B cell (primary cell): ENCODE measurements at regions not wholly inside any gene's neighbourhood (a gene's known extent, or its start where the extent isn't known, plus 50 kb on each side); places are given as distances from the start of the nearest gene placed in this dataset.

Experiments
- ATAC-seq: fragments of 200-7000 bp; cut with Tn5 transposase; one replicate; pipeline ENCODE4 v1.10.0; 2021; ENCODE audit warnings: low read depth, mild to moderate bottlenecking, moderate number of reproducible peaks, moderate library complexity
- CTCF ChIA-PET: fragments of 350-600 bp; sonication (Branson Sonifier 250); formaldehyde crosslinking; loops from one replicate; lab custom pipeline; 2021; ENCODE audit warnings: antibody characterized with exemption, inconsistent platforms; lab: Charles Lee
- POLR2A ChIA-PET: fragments of 350-600 bp; sonication (Branson Sonifier 250); formaldehyde crosslinking; loops from one replicate; lab custom pipeline; 2021; ENCODE audit warnings: antibody characterized with exemption; lab: Charles Lee
- DNase-seq: peaks from one replicate; pipeline ENCODE4 v3.0.0; 2013
- H2AFZ ChIP-seq: 2 replicates; pipeline ENCODE4 v1.6.1; 2012; ENCODE audit warnings: mild to moderate bottlenecking, low read depth, low read length; ENCODE audit not compliant: insufficient read depth, poor library complexity, severe bottlenecking
- H3K27ac ChIP-seq, 2 donors: 1 replicate in 1 of 2; 2 replicates in 1 of 2; pipeline ENCODE4 v1.5.1; 2012 to 2013; ENCODE audit warnings: low read length in 2 of 2, mild to moderate bottlenecking in 2 of 2, moderate library complexity in 1 of 2
- H3K27me3 ChIP-seq, 4 experiments: fragments of 200-600 bp in 1 of 4; sonication (generic) in 1 of 4; replicated peaks in 1 of 4; 1 replicate in 2 of 4; 2 replicates in 2 of 4; pipeline versions ENCODE4 v1.6.1 to v1.7.0; 2013 to 2016; ENCODE audit warnings: low read length in 3 of 4, mild to moderate bottlenecking in 2 of 4, mixed read lengths in 1 of 4, moderate library complexity in 1 of 4; ENCODE audit not compliant: insufficient read depth in 4 of 4, control insufficient read depth in 3 of 4; ENCODE audit errors: control extremely low read depth in 1 of 4
- H3K36me3 ChIP-seq, 2 experiments: replicated peaks in 1 of 2; 1 replicate in 1 of 2; 2 replicates in 1 of 2; pipeline versions ENCODE4 v1.6.1 to v1.7.1; 2013; ENCODE audit warnings: low read length in 1 of 2; ENCODE audit not compliant: insufficient read depth in 2 of 2, control insufficient read depth in 1 of 2; ENCODE audit errors: control extremely low read depth in 1 of 2, extremely low read depth in 1 of 2
- H3K4me1 ChIP-seq, 2 donors: fragments of 200-600 bp in 1 of 2; sonication (generic) in 1 of 2; 1 replicate in 1 of 2; 2 replicates in 1 of 2; pipeline versions ENCODE4 v1.5.1 to v1.6.1; 2013 to 2017; ENCODE audit warnings: low read length in 2 of 2; ENCODE audit not compliant: control insufficient read depth in 2 of 2, insufficient read depth in 2 of 2
- H3K4me2 ChIP-seq: replicated peaks from 2 replicates; pipeline ENCODE3; 2012; ENCODE audit warnings: mild to moderate bottlenecking, low read depth, low read length; ENCODE audit not compliant: poor library complexity, severe bottlenecking
- H3K4me3 ChIP-seq, 5 experiments: fragments of 200-600 bp in 1 of 5; sonication (generic) in 1 of 5; 1 replicate in 3 of 5; 2 replicates in 2 of 5; pipeline versions ENCODE4 v1.5.1 to v1.7.0; 2011 to 2016; ENCODE audit warnings: low read length in 4 of 5, mild to moderate bottlenecking in 4 of 5, low read depth in 2 of 5, control low read depth in 1 of 5, moderate library complexity in 1 of 5; ENCODE audit not compliant: insufficient read depth in 1 of 5; ENCODE audit errors: control extremely low read depth in 1 of 5, extremely low read depth in 1 of 5
- H3K79me2 ChIP-seq: fragments of 200-600 bp; sonication (generic); one replicate; pipeline ENCODE4 v1.6.0; 2016; ENCODE audit warnings: low read length; ENCODE audit not compliant: control insufficient read depth, insufficient read depth
- H3K9ac ChIP-seq: fragments of 200-600 bp; sonication (generic); 2 replicates; pipeline ENCODE4 v1.6.1; 2017; ENCODE audit warnings: mild to moderate bottlenecking, low read length, moderate library complexity
- H3K9me3 ChIP-seq, 3 donors: one replicate each; pipeline versions ENCODE4 v1.6.1 to v1.7.1; 2013; ENCODE audit warnings: low read length in 2 of 3; ENCODE audit not compliant: control insufficient read depth in 2 of 3, insufficient read depth in 1 of 3; ENCODE audit errors: control extremely low read depth in 1 of 3
- H4K20me1 ChIP-seq: 2 replicates; pipeline ENCODE4 v1.6.0; 2012; ENCODE audit warnings: mild to moderate bottlenecking, low read length; ENCODE audit not compliant: insufficient read depth, control insufficient read depth, poor library complexity, severe bottlenecking
- H3K27ac Mint-ChIP-seq: one replicate; pipeline ENCODE4 v1.8.0; 2021; ENCODE audit warnings: mixed read lengths
- H3K27me3 Mint-ChIP-seq: one replicate; pipeline ENCODE4 v1.8.0; 2021; ENCODE audit warnings: mixed read lengths
- H3K4me1 Mint-ChIP-seq: one replicate; pipeline ENCODE4 v1.8.0; 2021; ENCODE audit warnings: mixed read lengths
- H3K4me3 Mint-ChIP-seq: one replicate; pipeline ENCODE4 v1.8.0; 2021; ENCODE audit warnings: mixed read lengths
- H3K9me3 Mint-ChIP-seq: one replicate; pipeline ENCODE4 v1.8.0; 2022; ENCODE audit warnings: mixed read lengths; ENCODE audit not compliant: insufficient read depth
- CTCF ChIP-seq: fragments of 200-600 bp; IDR thresholded peaks from one replicate; pipeline ENCODE4 v1.8.0; 2022; ENCODE audit warnings: antibody characterized with exemption, mild to moderate bottlenecking
- EZH2 ChIP-seq: IDR thresholded peaks from 2 replicates; pipeline ENCODE4 v1.6.1; 2012; ENCODE audit warnings: borderline replicate concordance, low read depth, mild to moderate bottlenecking, moderate library complexity, low read length; ENCODE audit not compliant: insufficient read depth, poor library complexity, severe bottlenecking
- WGBS: methylation state at CpG from one replicate; pipeline ENCODE4 v1.1.5; 2013; ENCODE audit warnings: missing lambda C conversion rate; ENCODE audit not compliant: insufficient coverage; 5-methylcytosine and 5-hydroxymethylcytosine counted together
- intact Hi-C: fragments of 100-400 bp; cut with micrococcal nuclease; formaldehyde crosslinking; loops from one replicate; pipeline ENCODE4 v1.10.0; 2022

DNA sequence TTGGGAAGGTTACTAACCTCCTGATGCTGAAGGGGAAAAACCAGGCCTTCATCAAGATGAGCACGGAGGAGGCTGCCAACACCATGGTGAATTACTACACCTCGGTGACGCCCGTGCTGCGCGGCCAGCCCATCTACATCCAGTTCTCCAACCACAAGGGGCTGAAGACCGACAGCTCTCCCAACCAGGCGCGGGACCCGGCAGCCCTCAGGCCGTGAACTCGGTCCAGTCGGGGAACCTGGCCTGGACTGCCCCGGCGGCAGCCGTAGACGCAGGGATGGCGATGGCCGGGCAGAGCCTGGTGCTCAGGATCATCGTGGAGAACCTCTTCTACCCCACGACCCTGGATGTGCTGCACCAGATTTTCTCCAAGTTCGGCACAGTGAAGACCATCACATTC, 133.0 kb upstream of the FUT8 start:
- H3K4me1 Mint-ChIP-seq, result peaks cover 39% of the 10 kb centered on the region
- CTCF ChIA-PET, result no interaction called here

GRCh38 chr14:65279958-65280357, 132.6 kb upstream of the FUT8 start:
- Histone ChIP-seq H2AFZ (no peak overlapping the region), H3K9me3 (peaks cover 0 to 6% (median 0%) of the 10 kb centered on the region in 3 donors), H3K27ac (no peak overlapping the region), H3K4me2 (no peak overlapping the region), H3K9ac (no peak overlapping the region), H4K20me1 (no peaks in the 10 kb centered on the region), H3K79me2 (peaks cover 45% of the 10 kb centered on the region), H3K27me3 (no peaks in the 10 kb centered on the region), H3K4me3 (no peak overlapping the region), H3K4me1 (peaks cover 34% of the 10 kb centered on the region in 2 donors), H3K36me3 (peaks cover 0 to 3% of the 10 kb centered on the region in 2 experiments)
- Mint-ChIP-seq H3K4me3 (no peak overlapping the region), H3K4me1 (peaks cover 42% of the 10 kb centered on the region), H3K27ac (no peak overlapping the region), H3K9me3 (no peaks in the 10 kb centered on the region), H3K27me3 (no peaks in the 10 kb centered on the region)
- WGBS, result 98% methylated on average over 23 of the region's 25 CpGs
- ATAC-seq (no peak), DNase-seq (no peak)
- ChIA-PET POLR2A (no interaction called here), CTCF (no interaction called here)
- intact Hi-C loops, result no loop called here
- no peak for TF ChIP-seq CTCF
- TF ChIP-seq EZH2, result no peak

More for the DNA sequence above, 133.0 kb upstream of the FUT8 start:
- Histone ChIP-seq H3K9ac (no peak overlapping the region), H3K4me1 (peaks cover 29 to 30% of the 10 kb centered on the region in 2 donors), H3K79me2 (peaks cover 41% of the 10 kb centered on the region), H4K20me1 (no peaks in the 10 kb centered on the region), H3K4me2 (no peak overlapping the region), H3K4me3 (no peak overlapping the region), H2AFZ (no peak overlapping the region), H3K27me3 (no peaks in the 10 kb centered on the region), H3K27ac (no peak overlapping the region), H3K9me3 (peaks cover 0 to 6% (median 0%) of the 10 kb centered on the region in 3 donors), H3K36me3 (peaks cover 0 to 3% of the 10 kb centered on the region in 2 experiments)
- Mint-ChIP-seq H3K27ac (no peak overlapping the region), H3K9me3 (no peaks in the 10 kb centered on the region), H3K4me3 (no peak overlapping the region), H3K27me3 (no peaks in the 10 kb centered on the region)
- TF ChIP-seq EZH2 (no peak), CTCF (no peak)
- DNase-seq (no peak), ATAC-seq (no peak)
- 96% methylated on average over 22 of the region's 22 CpGs for WGBS
- POLR2A ChIA-PET, result no interaction called here
- intact Hi-C loops, result no loop called here
